ENCODE measurements at regions not wholly inside any gene's neighbourhood (a gene's known extent, or its start where the extent isn't known, plus 50 kb on each side); places are given as distances from the start of the nearest gene placed in this dataset.

GRCh38 chr6:4464638-4465037 lies 311.6 kb upstream of the CDYL start:
- TF ChIP-seq POLR2A (IDR thresholded peaks at IDR 0.05) (no peak), EP300 (IDR thresholded peaks at IDR 0.05) (no peak), CTCF (IDR thresholded peaks at IDR 0.05) (no peak), POLR2AphosphoS5 (IDR thresholded peaks at IDR 0.05) (no peak)
- H3K4me1 ChIP-seq, result peaks cover 8 to 29% (median 14%) of the 10 kb centered on the region in 3 donors
- no peaks in the 10 kb centered on the region for H3K9me3 ChIP-seq
- H3K27ac ChIP-seq, result no peak overlapping the region
- H3K4me3 ChIP-seq, result no peak overlapping the region
- no peaks in the 10 kb centered on the region for H3K36me3 ChIP-seq
- 94% methylated on average over 2 of the region's 2 CpGs; no CpG with 5 or more reads in 1 of the 2 donors for WGBS, 2 donors (ENCODE audit: low coverage in 1 of 2)
- no peak for ATAC-seq
- H3K27me3 ChIP-seq, result no peaks in the 10 kb centered on the region

GRCh38 chr6:4463236-4463635 lies 313.0 kb upstream of the CDYL start:
- 71 to 78% methylated on average over 1 of the region's 1 CpG for whole genome bisulfite sequencing, 2 donors (ENCODE audit: low coverage in 1 of 2)
- Histone ChIP-seq H3K27ac (no peak overlapping the region), H3K36me3 (no peaks in the 10 kb centered on the region), H3K27me3 (no peaks in the 10 kb centered on the region), H3K9me3 (no peaks in the 10 kb centered on the region), H3K4me1 (peaks cover 8 to 39% (median 21%) of the 10 kb centered on the region in 3 donors), H3K4me3 (no peak overlapping the region)
- no peak for ATAC-seq
- TF ChIP-seq POLR2A (IDR thresholded peaks at IDR 0.05) (no peak), EP300 (IDR thresholded peaks at IDR 0.05) (no peak), POLR2AphosphoS5 (IDR thresholded peaks at IDR 0.05) (no peak), CTCF (IDR thresholded peaks at IDR 0.05) (no peak)

- Histone ChIP-seq H3K9me3 (peaks cover 0 to 8% (median 0%) of the 10 kb centered on the region in 3 donors), H3K27me3 (no peaks in the 10 kb centered on the region), H3K4me1 (peaks cover 3 to 29% (median 18%) of the 10 kb centered on the region in 3 donors), H3K27ac (peak overlapping the region; percentile 44 to 79 (median 72)), H3K4me3 (no peak overlapping the region), H3K36me3 (no peaks in the 10 kb centered on the region)
- ATAC-seq, result peak; percentile 94
- 34 to 46% methylated on average over 12 of the region's 21 CpGs for whole genome bisulfite sequencing, 2 donors (ENCODE audit: low coverage in 1 of 2)
- TF ChIP-seq POLR2AphosphoS5 (IDR thresholded peaks at IDR 0.05) (peak; percentile 91), EP300 (IDR thresholded peaks at IDR 0.05) (no peak)
Measured at GRCh38 chr6:4460586-4461475, 315.4 kb upstream of the CDYL start.

GRCh38 chr6:4459996-4460395 lies 316.2 kb upstream of the CDYL start:
- Histone ChIP-seq H3K27ac (peak overlapping the region; percentile 44 to 79 (median 72)), H3K4me1 (peaks cover 3 to 28% (median 18%) of the 10 kb centered on the region in 3 donors), H3K36me3 (no peaks in the 10 kb centered on the region), H3K4me3 (no peak overlapping the region), H3K27me3 (no peaks in the 10 kb centered on the region), H3K9me3 (peaks cover 0 to 8% (median 0%) of the 10 kb centered on the region in 3 donors)
- 78 to 87% methylated on average over 4 to 11 of the region's 11 CpGs for WGBS, 2 donors (ENCODE audit: low coverage in 1 of 2)
- ATAC-seq, result no peak
- TF ChIP-seq POLR2A (IDR thresholded peaks at IDR 0.05), result no peak
- TF ChIP-seq EP300 (IDR thresholded peaks at IDR 0.05), result no peak
- TF ChIP-seq CTCF (IDR thresholded peaks at IDR 0.05), result no peak
- TF ChIP-seq POLR2AphosphoS5 (IDR thresholded peaks at IDR 0.05), result no peak

GRCh38 chr6:4459032-4459431 lies 317.2 kb upstream of the CDYL start:
- 31 to 60% methylated on average over 1 to 2 of the region's 3 CpGs for WGBS, 2 donors (ENCODE audit: low coverage in 1 of 2)
- ATAC-seq, result peak; percentile 35
- no peak overlapping the region for H3K4me3 ChIP-seq
- peaks cover 0 to 8% (median 0%) of the 10 kb centered on the region in 3 donors for H3K9me3 ChIP-seq
- TF ChIP-seq CTCF (IDR thresholded peaks at IDR 0.05), result no peak
- TF ChIP-seq POLR2A (IDR thresholded peaks at IDR 0.05), result no peak
- no peak for TF ChIP-seq POLR2AphosphoS5 (IDR thresholded peaks at IDR 0.05)
- TF ChIP-seq EP300 (IDR thresholded peaks at IDR 0.05), result no peak
- H3K27me3 ChIP-seq, result no peaks in the 10 kb centered on the region
- peaks cover 3 to 28% (median 18%) of the 10 kb centered on the region in 3 donors for H3K4me1 ChIP-seq
- peak overlapping the region in 3 of 4 donors; percentile 71 to 79 (median 73) for H3K27ac ChIP-seq
- no peaks in the 10 kb centered on the region for H3K36me3 ChIP-seq

Measured in gastroesophageal sphincter (tissue), 4 donors.